Frontal cortex (tissue), 3 donors: ENCODE measurements at regions not wholly inside any gene's neighbourhood (a gene's known extent, or its start where the extent isn't known, plus 50 kb on each side); places are given as distances from the start of the nearest gene placed in this dataset.
"Not testable (repeated sequence)": the region's sequence is repeated elsewhere in the genome, so short reads cannot be mapped to it uniquely, and the experiment has no call there.

ENCODE experiments used
- DNase-seq, 2 donors: peaks; one replicate each; pipeline ENCODE4 v3.0.0; 2012; ENCODE audit warnings: low spot score in 2 of 2
- FAIRE-seq: peaks from 2 replicates; lab custom pipeline; 2012; peaks lifted over from hg19 to GRCh38; lab: Jason Lieb, UNC
- donor health status: control.
- donor health status: control.
- donor health status: control.

GRCh38 chr1:199834711-199835110 lies 192.8 kb upstream of the NR5A2 start:
- no peak for FAIRE-seq

GRCh38 chr1:199836430-199836829 lies 191.1 kb upstream of the NR5A2 start:
- no peak for FAIRE-seq
- DNase-seq = no peak

More at GRCh38 chr1:199834711-199835110, 192.8 kb upstream of the NR5A2 start:
- DNase-seq = no peak

GRCh38 chr1:199837321-199837720 lies 190.2 kb upstream of the NR5A2 start:
- FAIRE-seq = no peak
- no peak for DNase-seq

GRCh38 chr1:199839608-199840007 lies 187.9 kb upstream of the NR5A2 start:
- DNase-seq, FAIRE-seq: not testable (repeated sequence)

GRCh38 chr1:199843096-199843495 lies 184.4 kb upstream of the NR5A2 start:
- FAIRE-seq, DNase-seq: not testable (repeated sequence)

- DNase-seq (no peak), FAIRE-seq (no peak)
Measured at GRCh38 chr1:199843861-199844260, 183.6 kb upstream of the NR5A2 start.

- DNase-seq (no peak), FAIRE-seq (no peak)
Measured at GRCh38 chr1:199847021-199847420, 180.5 kb upstream of the NR5A2 start.

- DNase-seq = no peak
- FAIRE-seq = no peak
Measured at GRCh38 chr1:199851439-199852140, 175.9 kb upstream of the NR5A2 start.

GRCh38 chr1:199854686-199855321 lies 172.7 kb upstream of the NR5A2 start:
- DNase-seq (no peak), FAIRE-seq (no peak)

- DNase-seq = no peak
- no peak for FAIRE-seq
Measured at GRCh38 chr1:199855580-199855979, 171.9 kb upstream of the NR5A2 start.

GRCh38 chr1:199856216-199856780 lies 171.2 kb upstream of the NR5A2 start:
- FAIRE-seq (no peak), DNase-seq (no peak)

GRCh38 chr1:199857108-199857507 lies 170.4 kb upstream of the NR5A2 start:
- DNase-seq = no peak
- FAIRE-seq = no peak

- no peak for FAIRE-seq
Measured at GRCh38 chr1:199857516-199857915, 170.0 kb upstream of the NR5A2 start.

GRCh38 chr1:199858171-199858570 lies 169.3 kb upstream of the NR5A2 start:
- DNase-seq (no peak), FAIRE-seq (no peak)

More at GRCh38 chr1:199857516-199857915, 170.0 kb upstream of the NR5A2 start:
- DNase-seq = no peak

GRCh38 chr1:199858856-199859255 lies 168.7 kb upstream of the NR5A2 start:
- DNase-seq (no peak), FAIRE-seq (no peak)

- FAIRE-seq (no peak), DNase-seq (peak in 1 of 2 donors; percentile 8)
Measured at GRCh38 chr1:199859491-199859933, 168.0 kb upstream of the NR5A2 start.

- FAIRE-seq (no peak), DNase-seq (no peak)
Measured at GRCh38 chr1:199861020-199861795, 166.3 kb upstream of the NR5A2 start.

- FAIRE-seq = no peak
Measured at GRCh38 chr1:199862047-199862446, 165.5 kb upstream of the NR5A2 start.

GRCh38 chr1:199866210-199866617 lies 161.3 kb upstream of the NR5A2 start:
- DNase-seq (no peak), FAIRE-seq (no peak)

More at GRCh38 chr1:199862047-199862446, 165.5 kb upstream of the NR5A2 start:
- DNase-seq = no peak

GRCh38 chr1:199867601-199868000 lies 159.9 kb upstream of the NR5A2 start:
- FAIRE-seq = no peak

More at GRCh38 chr1:199867601-199868000, 159.9 kb upstream of the NR5A2 start:
- DNase-seq = no peak
